ENCODE measurements at regions not wholly inside any gene's neighbourhood (a gene's known extent, or its start where the extent isn't known, plus 50 kb on each side); places are given as distances from the start of the nearest gene placed in this dataset.

DNA sequence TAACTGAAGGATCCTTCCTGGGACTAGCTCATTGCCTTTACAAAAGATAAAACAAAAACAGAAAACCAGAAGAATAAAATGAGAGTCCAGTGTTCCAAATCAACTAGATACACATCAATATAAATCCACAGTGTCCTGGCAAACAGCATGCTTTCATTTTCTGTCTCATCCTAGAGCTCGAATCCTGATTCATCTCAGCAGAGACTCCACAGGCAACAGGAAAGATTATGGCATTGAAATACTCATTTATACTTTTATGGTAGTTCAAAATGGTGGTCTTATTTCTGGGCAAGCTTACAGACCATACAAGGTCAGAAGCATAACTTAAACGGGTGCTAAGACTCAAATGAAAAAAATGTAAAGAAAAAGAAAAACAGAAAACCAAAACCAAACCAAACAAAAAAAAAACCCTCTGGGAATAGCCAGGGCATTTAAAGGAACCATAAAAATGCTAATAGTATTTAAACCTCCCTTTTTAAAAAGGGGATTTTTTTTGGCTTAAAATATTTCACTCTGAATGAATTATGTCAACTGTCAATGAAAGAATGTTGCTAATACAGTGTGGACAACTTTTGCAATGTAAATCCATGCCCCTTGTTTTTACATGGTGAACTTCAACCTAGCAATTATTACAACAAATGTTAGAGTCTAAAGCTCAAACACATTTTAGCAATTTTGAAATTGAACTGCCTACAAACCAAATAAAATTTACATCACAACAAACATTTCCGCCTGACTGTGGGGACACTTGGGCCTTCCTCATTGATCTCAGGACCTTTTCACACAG lies 57.9 kb downstream of the GPR101 start:
- Mint-ChIP-seq H3K4me3 (no peak overlapping the region), H3K9me3 (peaks cover 8% of the 10 kb centered on the region), H3K27me3 (ENCODE audit: low read depth) (no peaks in the 10 kb centered on the region), H3K36me3 (peaks cover 5% of the 10 kb centered on the region; the same call in 1 of the 2 replicates), H3K4me1 (peaks cover 5% of the 10 kb centered on the region), H3K27ac (no peak overlapping the region)
- no peak for TF ChIP-seq ETV6 (CRISPR knock-in tag; IDR thresholded peaks at IDR 0.05)
- TF ChIP-seq MYBL2 (CRISPR knock-in tag; IDR thresholded peaks at IDR 0.05), result no peak
- no peak for TF ChIP-seq ZNF671 (CRISPR knock-in tag; IDR thresholded peaks at IDR 0.05)
- no peak for TF ChIP-seq CREM (CRISPR knock-in tag; IDR thresholded peaks at IDR 0.05)
- TF ChIP-seq NR2C2 (CRISPR knock-in tag; IDR thresholded peaks at IDR 0.05), result no peak
- TF ChIP-seq, protein P1, sequence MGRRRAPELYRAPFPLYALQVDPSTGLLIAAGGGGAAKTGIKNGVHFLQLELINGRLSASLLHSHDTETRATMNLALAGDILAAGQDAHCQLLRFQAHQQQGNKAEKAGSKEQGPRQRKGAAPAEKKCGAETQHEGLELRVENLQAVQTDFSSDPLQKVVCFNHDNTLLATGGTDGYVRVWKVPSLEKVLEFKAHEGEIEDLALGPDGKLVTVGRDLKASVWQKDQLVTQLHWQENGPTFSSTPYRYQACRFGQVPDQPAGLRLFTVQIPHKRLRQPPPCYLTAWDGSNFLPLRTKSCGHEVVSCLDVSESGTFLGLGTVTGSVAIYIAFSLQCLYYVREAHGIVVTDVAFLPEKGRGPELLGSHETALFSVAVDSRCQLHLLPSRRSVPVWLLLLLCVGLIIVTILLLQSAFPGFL (CRISPR knock-in tag; IDR thresholded peaks at IDR 0.05; ENCODE audit: borderline replicate concordance), result no peak
- TF ChIP-seq ELF4 (CRISPR knock-in tag; IDR thresholded peaks at IDR 0.05; ENCODE audit: low read depth), result no peak
- TF ChIP-seq, protein P2, sequence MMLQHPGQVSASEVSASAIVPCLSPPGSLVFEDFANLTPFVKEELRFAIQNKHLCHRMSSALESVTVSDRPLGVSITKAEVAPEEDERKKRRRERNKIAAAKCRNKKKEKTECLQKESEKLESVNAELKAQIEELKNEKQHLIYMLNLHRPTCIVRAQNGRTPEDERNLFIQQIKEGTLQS (CRISPR knock-in tag; conservative IDR thresholded peaks at IDR 0.05), result no peak
- TF ChIP-seq IRF2 (CRISPR knock-in tag; IDR thresholded peaks at IDR 0.05; ENCODE audit: borderline replicate concordance, low read depth), result no peak
- TF ChIP-seq SOX15 (CRISPR knock-in tag; IDR thresholded peaks at IDR 0.05), result no peak
- TF ChIP-seq EMX1 (CRISPR knock-in tag; IDR thresholded peaks at IDR 0.05), result no peak
- TF ChIP-seq MAX (CRISPR knock-in tag; IDR thresholded peaks at IDR 0.05), result no peak
- ChIA-PET POLR2A (no interaction called here), CTCF (no interaction called here)
- DNase-seq (ENCODE audit: low spot score), result no peak
- no peak for ATAC-seq

DNA sequence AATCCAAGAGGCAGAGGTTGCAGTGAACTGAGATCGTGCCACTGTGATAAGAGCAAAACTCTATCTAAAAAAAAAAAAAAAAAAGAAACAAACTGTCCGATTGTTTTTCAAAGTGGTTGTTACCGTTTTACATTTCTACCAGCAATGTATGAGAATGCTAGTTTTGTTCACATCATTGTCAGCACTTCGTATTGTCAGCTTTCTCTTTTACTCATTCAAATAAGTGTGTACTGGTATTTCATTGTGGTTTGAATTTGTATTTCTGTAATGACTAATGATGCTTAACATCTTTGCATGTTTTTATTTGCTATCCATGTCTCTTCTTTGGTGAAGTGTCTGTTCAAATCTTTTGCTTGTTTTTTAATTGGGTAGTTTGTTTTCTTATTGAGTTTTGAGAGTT lies 65.8 kb downstream of the GPR101 start:
- no peak for ATAC-seq
- H3K9me3 Mint-ChIP-seq, result no peaks in the 10 kb centered on the region

GRCh38 chrX:136963973-136964372 lies 69.8 kb downstream of the GPR101 start:
- CTCF ChIA-PET, result no interaction called here
- H3K4me1 Mint-ChIP-seq, result no peaks in the 10 kb centered on the region
- H3K27ac Mint-ChIP-seq, result no peak overlapping the region
- POLR2A ChIA-PET, result no interaction called here
- DNase-seq (ENCODE audit: low spot score) (no peak), ATAC-seq (no peak)
- H3K36me3 Mint-ChIP-seq, result no peaks in the 10 kb centered on the region
- H3K4me3 Mint-ChIP-seq, result no peak overlapping the region
- no peaks in the 10 kb centered on the region for H3K9me3 Mint-ChIP-seq
- H3K27me3 Mint-ChIP-seq (ENCODE audit: low read depth), result no peaks in the 10 kb centered on the region
- TF ChIP-seq NR3C1 (CRISPR knock-in tag; conservative IDR thresholded peaks at IDR 0.05; ENCODE audit: low read depth), result no peak
- TF ChIP-seq, protein P3, sequence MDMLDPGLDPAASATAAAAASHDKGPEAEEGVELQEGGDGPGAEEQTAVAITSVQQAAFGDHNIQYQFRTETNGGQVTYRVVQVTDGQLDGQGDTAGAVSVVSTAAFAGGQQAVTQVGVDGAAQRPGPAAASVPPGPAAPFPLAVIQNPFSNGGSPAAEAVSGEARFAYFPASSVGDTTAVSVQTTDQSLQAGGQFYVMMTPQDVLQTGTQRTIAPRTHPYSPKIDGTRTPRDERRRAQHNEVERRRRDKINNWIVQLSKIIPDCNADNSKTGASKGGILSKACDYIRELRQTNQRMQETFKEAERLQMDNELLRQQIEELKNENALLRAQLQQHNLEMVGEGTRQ (CRISPR knock-in tag; IDR thresholded peaks at IDR 0.05), result no peak
- TF ChIP-seq CREB1 (CRISPR knock-in tag; IDR thresholded peaks at IDR 0.05), result no peak
- no peak for TF ChIP-seq MYBL2 (CRISPR knock-in tag; IDR thresholded peaks at IDR 0.05)
- no peak for TF ChIP-seq FOXP1 (CRISPR knock-in tag; IDR thresholded peaks at IDR 0.05; ENCODE audit: borderline replicate concordance)
- no peak for TF ChIP-seq ZNF512 (CRISPR knock-in tag; IDR thresholded peaks at IDR 0.05; ENCODE audit: borderline replicate concordance)
- no peak for TF ChIP-seq GTF2I (CRISPR knock-in tag; conservative IDR thresholded peaks at IDR 0.05)
- TF ChIP-seq, protein P4, sequence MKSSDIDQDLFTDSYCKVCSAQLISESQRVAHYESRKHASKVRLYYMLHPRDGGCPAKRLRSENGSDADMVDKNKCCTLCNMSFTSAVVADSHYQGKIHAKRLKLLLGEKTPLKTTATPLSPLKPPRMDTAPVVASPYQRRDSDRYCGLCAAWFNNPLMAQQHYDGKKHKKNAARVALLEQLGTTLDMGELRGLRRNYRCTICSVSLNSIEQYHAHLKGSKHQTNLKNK (CRISPR knock-in tag; IDR thresholded peaks at IDR 0.05), result no peak
- TF ChIP-seq ZNF281 (CRISPR knock-in tag; IDR thresholded peaks at IDR 0.05), result no peak
- TF ChIP-seq JUN (CRISPR knock-in tag; IDR thresholded peaks at IDR 0.05), result no peak

More for the DNA sequence above, 65.8 kb downstream of the GPR101 start:
- Mint-ChIP-seq H3K36me3 (no peaks in the 10 kb centered on the region), H3K4me3 (no peak overlapping the region), H3K4me1 (no peaks in the 10 kb centered on the region), H3K27ac (no peak overlapping the region), H3K27me3 (ENCODE audit: low read depth) (no peaks in the 10 kb centered on the region)
- TF ChIP-seq MYBL2 (CRISPR knock-in tag; IDR thresholded peaks at IDR 0.05), result no peak
- no peak for TF ChIP-seq SMAD4 (CRISPR knock-in tag; IDR thresholded peaks at IDR 0.05)
- TF ChIP-seq ELF4 (CRISPR knock-in tag; IDR thresholded peaks at IDR 0.05; ENCODE audit: low read depth), result no peak
- no peak for TF ChIP-seq TP53 (CRISPR knock-in tag; IDR thresholded peaks at IDR 0.05)
- TF ChIP-seq JAZF1 (CRISPR knock-in tag; IDR thresholded peaks at IDR 0.05), result no peak
- no peak for TF ChIP-seq CREB1 (CRISPR knock-in tag; IDR thresholded peaks at IDR 0.05)
- TF ChIP-seq GTF2I (CRISPR knock-in tag; conservative IDR thresholded peaks at IDR 0.05), result no peak
- TF ChIP-seq ZNF671 (CRISPR knock-in tag; IDR thresholded peaks at IDR 0.05), result no peak
- no peak for TF ChIP-seq EMX1 (CRISPR knock-in tag; IDR thresholded peaks at IDR 0.05)
- TF ChIP-seq JUN (CRISPR knock-in tag; IDR thresholded peaks at IDR 0.05), result no peak
- no peak for TF ChIP-seq ZNF232 (CRISPR knock-in tag; IDR thresholded peaks at IDR 0.05)
- ChIA-PET CTCF (interaction anchor here (0.7 kb wide), 1 partner anchor 384 kb away, joined by 3 read pairs; no protein-coding TSS in a partner anchor), POLR2A (interaction anchor here (0.7 kb wide), 1 partner anchor 595 kb away, joined by 5 read pairs; no protein-coding TSS in a partner anchor)
- no peak for DNase-seq (ENCODE audit: low spot score)
